Suprapubic skin (tissue), 3 donors: ENCODE measurements at regions not wholly inside any gene's neighbourhood (a gene's known extent, or its start where the extent isn't known, plus 50 kb on each side); places are given as distances from the start of the nearest gene placed in this dataset.

ENCODE experiments used
- CTCF ChIP-seq, 2 donors: fragments of 200-600 bp in 1 of 2; fragments of 450-650 bp in 1 of 2; sonication (generic) in 1 of 2; IDR thresholded peaks; one replicate each; pipeline ENCODE4 v1.5.1; 2016 to 2019; ENCODE audit warnings: antibody characterized with exemption in 2 of 2, mild to moderate bottlenecking in 1 of 2, moderate library complexity in 1 of 2
- POLR2A ChIP-seq, 2 donors: fragments of 450-650 bp; IDR thresholded peaks; one replicate each; pipeline ENCODE4 v1.6.1; 2017; ENCODE audit warnings: antibody characterized with exemption in 2 of 2, mild to moderate bottlenecking in 2 of 2, moderate library complexity in 2 of 2

DNA sequence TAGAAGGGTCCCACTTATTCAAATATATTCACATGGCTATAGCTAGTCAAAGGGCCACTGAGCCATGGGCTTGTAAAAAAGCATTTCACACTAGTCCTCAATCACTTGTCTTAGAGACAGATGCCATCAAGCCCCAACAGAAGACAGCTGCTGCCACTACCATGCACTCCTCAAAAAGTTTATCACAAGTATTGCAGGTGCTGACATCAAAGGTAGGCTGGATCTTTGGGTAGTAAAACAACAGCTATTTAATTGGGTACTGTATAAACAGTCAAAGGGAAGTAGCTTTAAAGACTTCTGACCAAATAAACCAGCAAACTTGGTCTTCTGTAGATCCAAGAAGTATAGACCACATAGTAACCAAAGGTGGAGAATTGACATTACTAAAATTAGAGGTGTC lies 59.2 kb upstream of the FER start:
- no peak for TF ChIP-seq CTCF (IDR thresholded peaks at IDR 0.05)
- TF ChIP-seq POLR2A (IDR thresholded peaks at IDR 0.05) = no peak
